NCI-H1417 (cell line): ENCODE measurements at regions not wholly inside any gene's neighbourhood (a gene's known extent, or its start where the extent isn't known, plus 50 kb on each side); places are given as distances from the start of the nearest gene placed in this dataset.
"Not testable (repeated sequence)": the region's sequence is repeated elsewhere in the genome, so short reads cannot be mapped to it uniquely, and the experiment has no call there.

ENCODE experiments used
- DNase-seq, 3 experiments: peaks; one replicate each; lab custom pipeline; 2025; lab: John Stamatoyannopoulos, UW

DNA sequence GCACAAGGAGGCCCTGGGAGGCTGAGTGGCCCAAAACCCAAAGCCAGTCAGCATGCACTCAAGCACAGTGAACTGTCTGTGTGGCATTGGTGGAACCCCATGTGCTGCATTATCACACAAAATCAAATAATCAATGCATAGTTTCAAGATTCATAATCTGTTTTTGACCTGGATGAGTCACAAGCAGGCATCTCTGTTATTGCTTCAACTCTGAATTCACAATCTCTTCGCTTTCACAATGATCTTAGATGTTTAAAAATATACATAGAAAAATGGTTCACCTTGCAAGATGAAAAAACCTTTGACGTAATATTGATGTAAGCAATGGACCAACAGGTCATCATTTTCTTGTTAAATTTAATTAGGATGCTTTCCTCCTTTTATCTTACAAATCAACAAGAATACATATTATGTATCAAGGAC lies 455.4 kb downstream of the IRS2 start:
- no peak for DNase-seq

DNA sequence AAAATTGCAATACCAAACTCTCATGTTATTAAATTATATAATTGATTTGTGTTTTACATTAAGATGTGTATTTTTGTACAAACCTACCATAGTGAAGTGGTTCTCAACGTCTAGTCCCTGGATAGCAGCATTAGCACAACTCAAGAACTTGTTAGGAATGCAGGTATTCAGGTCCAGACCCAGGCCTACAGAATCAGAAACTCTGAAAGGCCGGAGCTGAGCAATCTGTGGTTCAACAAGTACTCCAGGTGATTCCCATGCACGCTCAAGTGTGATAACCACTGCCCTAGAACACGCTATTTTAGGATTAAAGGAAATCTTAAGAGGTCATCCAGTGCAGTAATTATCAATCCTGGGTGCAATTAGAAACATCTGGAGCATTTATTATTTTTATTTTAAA lies 456.3 kb downstream of the IRS2 start:
- no peak for DNase-seq

- no peak for DNase-seq
Observed at GRCh38 chr13:109329175-109329574, 457.2 kb downstream of the IRS2 start.

GRCh38 chr13:109326601-109327000 lies 459.8 kb downstream of the IRS2 start:
- DNase-seq, result no peak

DNA sequence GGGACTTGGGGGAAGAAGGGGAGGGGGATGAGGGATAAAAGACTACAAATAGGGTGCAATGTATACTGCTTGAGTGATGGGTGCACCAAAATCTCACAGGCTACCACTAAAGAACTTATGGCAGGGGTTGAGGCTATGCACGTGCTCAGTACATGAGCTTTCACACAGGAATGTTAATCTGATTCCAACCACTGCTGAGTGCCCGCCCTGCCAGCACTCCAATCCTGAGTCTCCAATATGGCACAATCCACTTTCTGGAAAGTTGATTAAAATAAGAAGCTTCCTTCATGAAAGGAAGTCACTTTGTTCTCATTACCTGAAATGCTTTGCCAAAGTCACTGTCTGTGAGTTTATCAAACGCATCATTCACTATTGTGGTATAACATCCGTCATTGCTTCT lies 463.0 kb downstream of the IRS2 start:
- DNase-seq, result no peak

DNA sequence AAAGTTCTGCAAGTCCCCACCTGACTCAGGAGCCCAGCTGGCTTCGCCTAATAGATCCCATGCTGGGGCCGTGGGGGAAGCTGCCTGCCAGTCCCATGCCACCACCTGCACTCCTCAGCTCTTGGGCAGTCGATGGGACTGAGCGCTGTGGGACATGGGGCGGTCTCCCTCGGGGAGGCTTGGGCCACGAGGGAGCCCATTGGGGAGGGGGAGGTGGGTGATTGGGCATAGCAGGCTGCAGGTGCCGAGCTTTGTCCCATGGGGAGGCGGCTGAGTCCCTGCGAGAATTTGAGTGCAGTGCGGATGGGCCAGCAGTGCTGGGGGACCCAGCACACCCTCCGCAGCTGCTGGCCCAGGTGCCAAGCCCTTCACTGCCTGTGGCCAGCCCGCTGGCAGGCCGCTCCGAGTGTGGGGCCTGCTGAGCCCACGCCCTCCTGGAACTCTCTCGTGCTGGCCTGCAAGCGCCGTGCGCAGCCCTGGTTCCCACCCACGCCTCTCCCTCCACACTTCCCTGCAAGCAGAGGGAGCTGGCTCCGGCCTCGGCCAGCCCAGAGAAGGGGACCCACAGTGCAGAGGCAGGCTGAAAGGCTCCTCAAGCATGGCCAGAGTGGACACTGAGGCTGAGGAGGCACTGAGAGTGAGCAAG lies 467.3 kb downstream of the IRS2 start:
- DNase-seq, result no peak

GRCh38 chr13:109315481-109315880 lies 470.9 kb downstream of the IRS2 start:
- DNase-seq, result no peak

GRCh38 chr13:109314101-109314500 lies 472.3 kb downstream of the IRS2 start:
- no peak for DNase-seq

GRCh38 chr13:109312399-109312798 lies 474.0 kb downstream of the IRS2 start:
- no peak for DNase-seq

- not testable (repeated sequence) for DNase-seq
Observed at GRCh38 chr13:109311431-109311976, 474.9 kb downstream of the IRS2 start.

GRCh38 chr13:109309625-109310363 lies 476.6 kb downstream of the IRS2 start:
- peak in 2 of 3 experiments; percentile 88 to 99 for DNase-seq

- DNase-seq, result no peak
Observed at GRCh38 chr13:109307027-109307426, 479.4 kb downstream of the IRS2 start.

DNA sequence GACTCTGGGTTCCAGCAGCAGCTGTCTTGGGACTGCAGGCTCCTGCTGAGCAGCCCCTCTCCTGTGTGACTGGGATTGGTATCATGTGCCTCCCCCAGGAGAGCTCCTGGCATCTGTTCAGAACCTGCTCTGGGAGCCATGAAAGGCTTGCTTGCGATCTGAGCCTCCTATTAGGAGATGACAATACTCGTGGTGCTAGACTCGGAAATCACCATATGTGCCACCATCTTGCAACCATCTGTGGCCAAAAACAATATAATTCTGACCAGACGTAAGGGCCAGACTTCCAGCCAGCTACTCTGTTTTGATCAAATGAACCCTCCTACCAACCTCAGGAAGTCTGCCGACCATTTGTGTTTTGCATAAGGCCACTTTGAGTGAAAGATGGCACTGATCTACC lies 484.7 kb downstream of the IRS2 start:
- no peak for DNase-seq

GRCh38 chr13:109301276-109301675 lies 485.1 kb downstream of the IRS2 start:
- no peak for DNase-seq

- DNase-seq, result no peak
Observed at GRCh38 chr13:109297628-109298027, 488.8 kb downstream of the IRS2 start.

- no peak for DNase-seq
Observed at GRCh38 chr13:109293166-109293565, 493.2 kb downstream of the IRS2 start.

DNA sequence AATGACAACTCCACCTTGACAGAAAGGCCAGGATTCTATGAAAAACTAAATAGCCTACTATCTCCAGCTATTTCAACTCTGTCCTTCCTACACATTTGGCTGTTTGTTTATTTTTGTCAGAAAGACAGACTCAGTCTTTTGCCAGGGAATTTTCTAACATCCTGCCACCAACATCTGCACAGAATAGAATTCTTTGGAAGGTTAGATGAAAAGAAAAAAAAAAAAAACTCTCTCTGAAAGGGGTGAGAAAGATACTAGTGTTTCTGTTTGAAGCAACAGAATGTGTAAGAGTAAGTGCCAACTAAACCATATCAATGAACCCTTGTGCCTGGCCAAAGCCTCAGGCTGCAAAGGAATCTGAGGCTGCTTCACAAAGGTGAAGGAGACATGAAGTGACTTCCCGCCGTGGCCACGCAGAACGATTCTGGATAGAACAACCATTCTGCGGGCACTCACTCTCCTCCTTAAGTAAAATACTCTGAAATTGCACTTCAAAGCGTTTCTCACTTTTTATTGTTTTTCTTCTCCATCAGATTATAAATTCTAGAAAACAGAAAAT lies 498.2 kb downstream of the IRS2 start:
- DNase-seq, result no peak

GRCh38 chr13:109287553-109287952 lies 498.8 kb downstream of the IRS2 start:
- no peak for DNase-seq

- no peak for DNase-seq
Observed at GRCh38 chr13:109285586-109285985, 500.8 kb downstream of the IRS2 start.

- DNase-seq, result no peak
Observed at GRCh38 chr13:109281903-109282635, 504.3 kb downstream of the IRS2 start.

- DNase-seq, result no peak
Observed at GRCh38 chr13:109281017-109281902, 505.1 kb downstream of the IRS2 start.
